ENCODE measurements at regions not wholly inside any gene's neighbourhood (a gene's known extent, or its start where the extent isn't known, plus 50 kb on each side); places are given as distances from the start of the nearest gene placed in this dataset.

DNA sequence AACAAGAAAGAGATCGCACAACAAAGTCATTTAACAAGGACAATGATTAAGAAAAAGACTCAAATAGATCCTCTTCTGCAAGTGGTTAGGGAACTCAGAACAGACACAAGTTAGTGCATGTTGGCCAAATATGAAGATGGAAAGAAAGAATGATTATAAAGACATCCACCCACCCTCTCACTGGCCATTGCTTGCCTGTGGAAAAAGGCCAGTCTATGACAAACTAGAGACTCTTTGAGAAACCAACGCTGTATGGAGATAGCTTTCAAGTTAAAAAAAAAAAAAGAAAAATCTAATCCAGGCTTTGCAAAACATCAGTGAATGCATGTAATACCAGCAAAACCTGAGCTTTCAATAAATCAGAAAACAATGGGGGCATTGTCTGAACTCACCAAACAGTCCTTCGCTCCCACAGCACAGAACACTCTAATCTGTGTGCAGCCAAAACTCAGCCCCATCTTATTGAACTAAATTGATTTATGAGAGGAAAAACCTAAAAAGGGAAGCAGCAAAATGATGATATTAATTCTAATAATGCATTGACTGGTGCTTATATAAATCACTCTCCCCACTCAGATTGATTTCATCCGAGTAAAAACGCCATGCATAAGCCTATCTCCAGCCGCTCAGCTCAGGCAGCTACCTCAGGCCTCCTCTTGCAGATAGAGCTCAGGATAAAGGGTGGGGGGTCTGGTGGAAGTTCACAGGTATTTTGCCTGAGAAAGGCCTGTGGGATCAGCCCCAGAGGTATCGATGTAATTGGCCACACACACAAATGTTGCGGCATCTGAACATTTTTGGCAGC is 547.1 kb downstream of the CCDC171 start:
- intact Hi-C loops (cut with DNase I): no loop called here
- Histone ChIP-seq H3K36me3 (no peaks in the 10 kb centered on the region), H3K27ac (no peak overlapping the region), H3K4me1 (no peaks in the 10 kb centered on the region), H3K4me3 (no peak overlapping the region), H3K27me3 (no peaks in the 10 kb centered on the region), H3K9me3 (no peaks in the 10 kb centered on the region)
- ATAC-seq (no peak), DNase-seq (no peak)
- TF ChIP-seq, protein P1, sequence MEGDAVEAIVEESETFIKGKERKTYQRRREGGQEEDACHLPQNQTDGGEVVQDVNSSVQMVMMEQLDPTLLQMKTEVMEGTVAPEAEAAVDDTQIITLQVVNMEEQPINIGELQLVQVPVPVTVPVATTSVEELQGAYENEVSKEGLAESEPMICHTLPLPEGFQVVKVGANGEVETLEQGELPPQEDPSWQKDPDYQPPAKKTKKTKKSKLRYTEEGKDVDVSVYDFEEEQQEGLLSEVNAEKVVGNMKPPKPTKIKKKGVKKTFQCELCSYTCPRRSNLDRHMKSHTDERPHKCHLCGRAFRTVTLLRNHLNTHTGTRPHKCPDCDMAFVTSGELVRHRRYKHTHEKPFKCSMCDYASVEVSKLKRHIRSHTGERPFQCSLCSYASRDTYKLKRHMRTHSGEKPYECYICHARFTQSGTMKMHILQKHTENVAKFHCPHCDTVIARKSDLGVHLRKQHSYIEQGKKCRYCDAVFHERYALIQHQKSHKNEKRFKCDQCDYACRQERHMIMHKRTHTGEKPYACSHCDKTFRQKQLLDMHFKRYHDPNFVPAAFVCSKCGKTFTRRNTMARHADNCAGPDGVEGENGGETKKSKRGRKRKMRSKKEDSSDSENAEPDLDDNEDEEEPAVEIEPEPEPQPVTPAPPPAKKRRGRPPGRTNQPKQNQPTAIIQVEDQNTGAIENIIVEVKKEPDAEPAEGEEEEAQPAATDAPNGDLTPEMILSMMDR (IDR thresholded peaks at IDR 0.05): no peak

DNA sequence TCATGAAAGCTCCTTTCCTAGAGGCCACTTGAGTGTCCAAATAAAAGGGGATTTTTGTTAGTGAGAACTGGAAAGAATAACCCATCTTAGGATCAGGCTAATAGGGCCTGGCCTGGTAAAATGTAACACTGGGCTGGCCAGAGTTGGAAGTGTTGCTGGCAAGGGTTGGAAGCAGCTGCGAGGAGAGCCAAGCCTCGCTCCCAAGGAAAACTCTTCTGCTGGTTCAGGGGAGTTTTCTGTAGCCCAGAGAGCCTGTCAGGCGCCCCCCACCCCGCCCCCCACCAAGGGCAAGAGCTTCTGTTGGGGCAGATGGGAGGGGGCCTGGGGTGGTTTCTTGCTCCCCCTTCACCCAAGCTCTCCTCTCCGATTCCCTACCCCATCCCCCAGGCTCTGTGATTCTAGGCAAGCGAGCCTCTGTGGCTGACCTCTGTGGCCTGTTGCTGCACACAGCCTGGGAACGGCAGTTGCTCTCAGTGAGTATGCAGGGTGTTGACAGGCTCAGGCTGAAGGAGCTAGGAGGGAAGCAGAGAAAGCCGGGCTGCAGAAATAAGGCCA is 547.8 kb downstream of the CCDC171 start:
- intact Hi-C loops (cut with DNase I): no loop called here
- peak; percentile 86 for ATAC-seq
- DNase-seq: peak in 3 of 4 donors; percentile 64 to 84 (median 69)
- H3K36me3 ChIP-seq: no peaks in the 10 kb centered on the region
- TF ChIP-seq, protein P1 (IDR thresholded peaks at IDR 0.05): no peak
- H3K9me3 ChIP-seq: no peaks in the 10 kb centered on the region
- H3K27ac ChIP-seq: peak overlapping the region in 1 of 2 donors; percentile 13
- no peaks in the 10 kb centered on the region for H3K27me3 ChIP-seq
- H3K4me1 ChIP-seq: no peaks in the 10 kb centered on the region
- no peak overlapping the region for H3K4me3 ChIP-seq

DNA sequence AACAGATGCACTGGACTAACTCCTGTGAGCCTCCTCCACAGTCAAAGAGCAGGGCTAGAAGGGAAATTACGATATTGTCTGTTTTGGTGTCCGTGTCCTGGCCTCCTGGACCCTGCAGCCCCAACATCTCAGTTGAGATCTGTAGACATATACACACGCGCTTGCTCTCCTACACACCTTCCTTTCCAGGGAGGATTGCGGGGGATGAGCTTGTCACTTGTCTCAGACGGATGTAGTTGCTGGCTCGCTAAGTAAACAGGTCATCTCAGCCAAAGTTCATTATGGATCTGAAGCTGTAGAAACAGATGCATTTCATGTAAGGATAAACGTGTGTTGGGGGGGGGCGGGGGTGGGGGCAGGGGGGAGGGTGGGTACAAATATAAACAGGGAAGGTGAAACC is 549.3 kb downstream of the CCDC171 start:
- intact Hi-C loops (cut with DNase I): no loop called here
- no peaks in the 10 kb centered on the region for H3K9me3 ChIP-seq
- no peaks in the 10 kb centered on the region for H3K27me3 ChIP-seq
- H3K27ac ChIP-seq: no peak overlapping the region
- H3K4me3 ChIP-seq: no peak overlapping the region
- ATAC-seq (no peak), DNase-seq (no peak)
- H3K4me1 ChIP-seq: no peaks in the 10 kb centered on the region
- TF ChIP-seq, protein P1 (IDR thresholded peaks at IDR 0.05): no peak
- H3K36me3 ChIP-seq: no peaks in the 10 kb centered on the region

DNA sequence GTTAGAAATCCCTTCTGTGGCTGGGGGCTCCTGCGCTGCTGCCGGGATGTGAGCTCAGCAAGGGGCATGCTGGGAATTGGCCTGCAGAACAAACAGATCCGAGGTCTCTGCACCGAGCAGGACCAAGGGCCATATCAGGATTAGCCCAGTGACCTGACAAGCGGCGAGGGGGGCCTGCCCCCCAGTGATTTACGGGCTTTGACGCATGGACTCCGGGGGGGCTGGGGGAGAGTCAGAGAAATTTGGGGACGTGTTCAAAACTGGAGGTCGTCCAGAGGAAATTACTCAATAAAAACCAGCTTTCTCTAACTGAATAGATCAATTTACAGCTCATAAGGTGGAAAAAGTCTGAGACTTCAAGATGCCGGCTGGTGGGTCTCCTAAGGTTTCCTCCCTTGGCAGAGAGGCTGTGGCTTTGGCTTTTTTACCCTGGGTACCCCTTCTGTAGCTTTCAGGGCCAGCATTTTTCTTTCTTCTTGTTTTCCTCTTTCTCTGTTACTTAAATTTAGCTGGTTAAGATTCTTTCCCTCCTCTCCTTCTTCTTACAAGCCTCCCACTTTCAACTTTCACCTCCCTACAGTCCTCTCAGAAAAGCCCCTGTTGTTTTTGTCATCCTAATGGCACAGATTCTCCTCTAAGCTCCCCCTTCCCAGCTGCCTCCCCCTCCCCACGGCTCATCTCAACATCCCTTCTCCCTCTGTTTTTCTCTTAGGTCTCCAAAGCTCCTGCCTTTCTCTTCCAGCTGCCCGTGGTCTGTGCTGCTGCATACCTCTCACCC is 551.0 kb downstream of the CCDC171 start:
- no peaks in the 10 kb centered on the region for H3K4me1 ChIP-seq
- no peaks in the 10 kb centered on the region for H3K9me3 ChIP-seq
- no peaks in the 10 kb centered on the region for H3K36me3 ChIP-seq
- TF ChIP-seq, protein P1 (IDR thresholded peaks at IDR 0.05): no peak
- ATAC-seq (peak; percentile 34), DNase-seq (peak in 3 of 4 donors; percentile 61 to 83 (median 67))
- intact Hi-C loops (cut with DNase I): no loop called here
- no peaks in the 10 kb centered on the region for H3K27me3 ChIP-seq
- H3K27ac ChIP-seq: no peak overlapping the region
- no peak overlapping the region for H3K4me3 ChIP-seq

All from left lung (tissue), 4 donors.